Colonic mucosa (tissue), 4 donors: ENCODE measurements at regions not wholly inside any gene's neighbourhood (a gene's known extent, or its start where the extent isn't known, plus 50 kb on each side); places are given as distances from the start of the nearest gene placed in this dataset.

Source experiments
- DNase-seq: peaks from one replicate; pipeline ENCODE4 v3.0.0-alpha.2; 2020
- H3K27ac ChIP-seq: fragments of 200-600 bp; one replicate; pipeline ENCODE4 v1.8.0; 2021
- H3K27me3 ChIP-seq: fragments of 200-600 bp; one replicate; pipeline ENCODE4 v1.8.0; 2021
- H3K36me3 ChIP-seq: fragments of 200-600 bp; one replicate; pipeline ENCODE4 v1.8.0; 2021
- H3K4me1 ChIP-seq: fragments of 200-600 bp; one replicate; pipeline ENCODE4 v1.8.0; 2021; ENCODE audit warnings: mild to moderate bottlenecking
- H3K4me3 ChIP-seq: fragments of 200-600 bp; one replicate; pipeline ENCODE4 v1.8.0; 2021
- H3K9ac ChIP-seq, 2 donors: one replicate each; pipeline ENCODE4 v1.7.0; 2013; ENCODE audit warnings: control low read depth in 2 of 2, low read depth in 2 of 2, low read length in 2 of 2
- H3K9me3 ChIP-seq: fragments of 200-600 bp; one replicate; pipeline ENCODE4 v1.8.0; 2021
- CTCF ChIP-seq: fragments of 200-600 bp; IDR thresholded peaks from one replicate; pipeline ENCODE4 v1.8.0; 2022; ENCODE audit warnings: antibody characterized with exemption, mild to moderate bottlenecking
- intact Hi-C: fragments of 100-400 bp; cut with DNase I; formaldehyde crosslinking; loops from one replicate; pipeline ENCODE4 v1.14.1; 2022
- donor health status: healthy.
- donor health status: DM: no; HTN: no; CAD: no.
- donor health status: DM: no; HTN: no; CAD: no.

- Histone ChIP-seq H3K36me3 (no peaks in the 10 kb centered on the region), H3K27ac (no peak overlapping the region), H3K9me3 (no peaks in the 10 kb centered on the region), H3K4me3 (no peak overlapping the region), H3K27me3 (no peaks in the 10 kb centered on the region), H3K4me1 (no peaks in the 10 kb centered on the region), H3K9ac (no peak overlapping the region)
- no peak for DNase-seq
- intact Hi-C loops, result no loop called here
- TF ChIP-seq CTCF, result no peak
These were observed 211.5 kb upstream of the TAS2R1 start for GRCh38 chr5:9841516-9842170.

- no peaks in the 10 kb centered on the region for H3K36me3 ChIP-seq
- no peak for TF ChIP-seq CTCF
- H3K4me1 ChIP-seq, result no peaks in the 10 kb centered on the region
- intact Hi-C loops, result no loop called here
- H3K27ac ChIP-seq, result no peak overlapping the region
- H3K4me3 ChIP-seq, result no peak overlapping the region
- H3K27me3 ChIP-seq, result no peaks in the 10 kb centered on the region
- H3K9ac ChIP-seq, result no peak overlapping the region
- no peaks in the 10 kb centered on the region for H3K9me3 ChIP-seq
- DNase-seq, result no peak
These were observed 208.8 kb upstream of the TAS2R1 start for GRCh38 chr5:9838916-9839315.

GRCh38 chr5:9834871-9835770 is 205.0 kb upstream of the TAS2R1 start:
- no peak for DNase-seq
- Histone ChIP-seq H3K36me3 (no peaks in the 10 kb centered on the region), H3K4me3 (no peak overlapping the region), H3K9me3 (no peaks in the 10 kb centered on the region), H3K27ac (no peak overlapping the region), H3K27me3 (no peaks in the 10 kb centered on the region), H3K4me1 (no peaks in the 10 kb centered on the region), H3K9ac (no peak overlapping the region)
- intact Hi-C loops, result no loop called here
- TF ChIP-seq CTCF, result no peak

- no peaks in the 10 kb centered on the region for H3K9me3 ChIP-seq
- H3K36me3 ChIP-seq, result no peaks in the 10 kb centered on the region
- no peak overlapping the region for H3K4me3 ChIP-seq
- no peaks in the 10 kb centered on the region for H3K4me1 ChIP-seq
- DNase-seq, result no peak
- no peak overlapping the region for H3K9ac ChIP-seq
- no peak overlapping the region for H3K27ac ChIP-seq
- no peak for TF ChIP-seq CTCF
- no peaks in the 10 kb centered on the region for H3K27me3 ChIP-seq
- intact Hi-C loops, result no loop called here
These were observed 203.7 kb upstream of the TAS2R1 start for GRCh38 chr5:9833871-9834270.

GRCh38 chr5:9832921-9833320 is 202.8 kb upstream of the TAS2R1 start:
- no peak for DNase-seq
- no peaks in the 10 kb centered on the region for H3K27me3 ChIP-seq
- no peaks in the 10 kb centered on the region for H3K36me3 ChIP-seq
- TF ChIP-seq CTCF, result no peak
- intact Hi-C loops, result no loop called here
- H3K9ac ChIP-seq, result no peak overlapping the region
- no peak overlapping the region for H3K4me3 ChIP-seq
- H3K27ac ChIP-seq, result no peak overlapping the region
- H3K9me3 ChIP-seq, result no peaks in the 10 kb centered on the region
- no peaks in the 10 kb centered on the region for H3K4me1 ChIP-seq
